SK-N-SH (cell line): ENCODE measurements at regions not wholly inside any gene's neighbourhood (a gene's known extent, or its start where the extent isn't known, plus 50 kb on each side); places are given as distances from the start of the nearest gene placed in this dataset.

Source experiments
- CTCF ChIA-PET: fragments of 300-600, 350-600 bp; formaldehyde crosslinking; extraction: SDS; loops from one replicate; lab custom pipeline; 2021; lab: Yijun Ruan, JAX
- POLR2A ChIA-PET: fragments of 350-600 bp; sonication (Branson Sonifier 250); formaldehyde crosslinking; extraction: SDS; loops from one replicate; lab custom pipeline; 2020; ENCODE audit warnings: antibody characterized with exemption, inconsistent platforms; lab: Yijun Ruan, JAX
- DNase-seq: peaks from one replicate; pipeline ENCODE4 v3.0.0; 2012
- H2AFZ ChIP-seq: fragments of 200-600 bp; sonication (generic); 2 replicates; pipeline ENCODE4 v1.8.1; 2016; ENCODE audit warnings: antibody characterized with exemption, mild to moderate bottlenecking, low read depth
- H3F3A ChIP-seq: fragments of 200-600 bp; sonication (generic); replicated peaks from 2 replicates; pipeline ENCODE3; 2016; ENCODE audit warnings: antibody characterized with exemption, mild to moderate bottlenecking; ENCODE audit not compliant: insufficient read depth
- H3K27ac ChIP-seq, 2 experiments: fragments of 200-500 bp in 1 of 2; fragments of 200-600 bp in 1 of 2; sonication (Bioruptor generic) in 1 of 2; sonication (generic), shearing (Covaris generic) in 1 of 2; 2 replicates each; pipeline versions ENCODE4 v1.5.1 to v1.6.1; 2014 to 2016; ENCODE audit warnings: low read depth in 2 of 2, inconsistent platforms in 1 of 2, low read length in 1 of 2, mild to moderate bottlenecking in 1 of 2, mixed read lengths in 1 of 2
- H3K27me3 ChIP-seq: fragments of 200-600 bp; sonication (generic), shearing (Covaris generic); 2 replicates; pipeline ENCODE4 v1.6.1; 2016; ENCODE audit warnings: mixed run types; ENCODE audit not compliant: insufficient read depth
- H3K36me3 ChIP-seq, 2 experiments: fragments of 200-500 bp in 1 of 2; fragments of 200-600 bp in 1 of 2; sonication (Bioruptor generic) in 1 of 2; sonication (generic) in 1 of 2; replicated peaks in 1 of 2; 2 replicates each; pipeline versions ENCODE3 to v1.5.1; 2014 to 2016; ENCODE audit warnings: low read length in 1 of 2, mild to moderate bottlenecking in 1 of 2; ENCODE audit not compliant: insufficient read depth in 2 of 2, control insufficient read depth in 1 of 2
- H3K4me1 ChIP-seq, 2 experiments: fragments of 200-500 bp in 1 of 2; fragments of 200-600 bp in 1 of 2; sonication (Bioruptor generic) in 1 of 2; sonication (generic), shearing (Covaris generic) in 1 of 2; 2 replicates each; pipeline versions ENCODE4 v1.5.1 to v1.6.1; 2014 to 2016; ENCODE audit warnings: low read depth in 1 of 2, low read length in 1 of 2, mixed run types in 1 of 2; ENCODE audit not compliant: insufficient read depth in 2 of 2, control insufficient read depth in 1 of 2
- H3K4me2 ChIP-seq: fragments of 200-600 bp; sonication (generic), shearing (Covaris generic); 2 replicates; pipeline ENCODE4 v1.6.1; 2017; ENCODE audit warnings: mixed run types
- H3K4me3 ChIP-seq, 2 experiments: fragments of 200-500 bp in 1 of 2; fragments of 200-600 bp in 1 of 2; sonication (Bioruptor generic) in 1 of 2; sonication (generic), shearing (Covaris generic) in 1 of 2; 2 replicates each; pipeline versions ENCODE4 v1.5.1 to v1.8.1; 2014 to 2016; ENCODE audit warnings: low read depth in 2 of 2, inconsistent platforms in 1 of 2, low read length in 1 of 2, mild to moderate bottlenecking in 1 of 2, mixed read lengths in 1 of 2, moderate library complexity in 1 of 2
- H3K79me2 ChIP-seq: fragments of 200-600 bp; sonication (generic); 2 replicates; pipeline ENCODE4 v1.8.1; 2017; ENCODE audit warnings: mild to moderate bottlenecking; ENCODE audit not compliant: insufficient read depth
- H3K9ac ChIP-seq: fragments of 200-600 bp; sonication (generic); 2 replicates; pipeline ENCODE4 v1.6.1; 2017; ENCODE audit warnings: mixed run types
- H3K9me2 ChIP-seq: fragments of 200-600 bp; sonication (generic); 2 replicates; pipeline ENCODE4 v1.6.1; 2017; ENCODE audit warnings: mixed run types
- H3K9me3 ChIP-seq: fragments of 200-600 bp; sonication (generic); 2 replicates; pipeline ENCODE4 v1.6.1; 2017; ENCODE audit warnings: mixed run types, mild to moderate bottlenecking, moderate library complexity
- H4K20me1 ChIP-seq: fragments of 200-600 bp; sonication (generic); 2 replicates; pipeline ENCODE4 v1.6.1; 2017; ENCODE audit warnings: mild to moderate bottlenecking, mixed run types; ENCODE audit not compliant: insufficient read depth
- CHD2 ChIP-seq: fragments of 150-350 bp; IDR thresholded peaks from 2 replicates; pipeline ENCODE4 v1.6.1; 2018; ENCODE audit warnings: low read length; ENCODE audit not compliant: partially characterized antibody
- ELF1 ChIP-seq: IDR thresholded peaks from 2 replicates; pipeline ENCODE4 v1.4.0; 2012
- EP300 ChIP-seq, 2 experiments: IDR thresholded peaks; 2 replicates each; pipeline versions ENCODE4 v1.4.0 to v1.6.1; 2012; ENCODE audit warnings: borderline replicate concordance in 1 of 2, low read depth in 1 of 2, low read length in 1 of 2
- EZH2phosphoT487 ChIP-seq: fragments of 200-600 bp; sonication (generic); IDR thresholded peaks from 2 replicates; pipeline ENCODE4 v1.6.1; 2017; ENCODE audit warnings: low read depth, mixed run types, mild to moderate bottlenecking, antibody characterized with exemption, moderate library complexity, borderline replicate concordance
- FOSL2 ChIP-seq: IDR thresholded peaks from 2 replicates; pipeline ENCODE4 v1.4.0; 2012; ENCODE audit warnings: low read depth, mild to moderate bottlenecking, moderate library complexity, borderline replicate concordance
- FOXJ3 ChIP-seq: sonication (generic); formaldehyde crosslinking; IDR thresholded peaks from 2 replicates; pipeline ENCODE4 v1.5.1; 2020; ENCODE audit warnings: mild to moderate bottlenecking, missing genetic modification reagents
- FOXM1 ChIP-seq: IDR thresholded peaks from 2 replicates; pipeline ENCODE4 v1.4.0; 2012; ENCODE audit warnings: low read depth, mild to moderate bottlenecking
- GABPA ChIP-seq: IDR thresholded peaks from 2 replicates; pipeline ENCODE4 v1.4.0; 2012; ENCODE audit warnings: low read depth, mild to moderate bottlenecking
- JUND ChIP-seq: IDR thresholded peaks from 2 replicates; pipeline ENCODE4 v1.4.0; 2012
- MAX ChIP-seq: IDR thresholded peaks from 2 replicates; pipeline ENCODE4 v1.4.0; 2012; ENCODE audit warnings: low read depth
- MEF2A ChIP-seq: IDR thresholded peaks from 2 replicates; pipeline ENCODE4 v1.4.0; 2012; ENCODE audit warnings: low read depth, borderline replicate concordance
- MXI1 ChIP-seq: IDR thresholded peaks from 2 replicates; pipeline ENCODE4 v1.6.1; 2012; ENCODE audit warnings: mild to moderate bottlenecking, low read depth, low read length, improper control_type of control experiment
- NRF1 ChIP-seq: IDR thresholded peaks from 2 replicates; pipeline ENCODE4 v1.6.1; 2012; ENCODE audit warnings: low read depth, mild to moderate bottlenecking, low read length
- PBX3 ChIP-seq: IDR thresholded peaks from 2 replicates; pipeline ENCODE4; 2012
- POLR2AphosphoS5 ChIP-seq: IDR thresholded peaks from 2 replicates; pipeline ENCODE4 v1.6.1; 2012; ENCODE audit warnings: low read depth, low read length
- RCOR1 ChIP-seq: fragments of 150-350 bp; IDR thresholded peaks from 2 replicates; pipeline ENCODE4 v1.6.1; 2017; ENCODE audit warnings: antibody characterized with exemption, low read length
- RFX5 ChIP-seq: IDR thresholded peaks from 2 replicates; pipeline ENCODE4 v1.6.1; 2012; ENCODE audit warnings: mild to moderate bottlenecking, improper control_type of control experiment, low read length
- RXRA ChIP-seq: IDR thresholded peaks from 2 replicates; pipeline ENCODE4 v1.4.0; 2012; ENCODE audit warnings: low read depth, mild to moderate bottlenecking, borderline replicate concordance
- SIN3A ChIP-seq: IDR thresholded peaks from 2 replicates; pipeline ENCODE4 v1.6.1; 2012; ENCODE audit warnings: low read depth, mild to moderate bottlenecking, low read length, moderate library complexity, borderline replicate concordance
- SMC3 ChIP-seq: IDR thresholded peaks from 2 replicates; pipeline ENCODE4 v1.6.1; 2012; ENCODE audit warnings: low read depth, low read length, improper control_type of control experiment
- TAF1 ChIP-seq: IDR thresholded peaks from 2 replicates; pipeline ENCODE4 v1.6.1; 2012; ENCODE audit warnings: low read depth, mild to moderate bottlenecking, low read length, moderate library complexity, borderline replicate concordance
- TEAD4 ChIP-seq: IDR thresholded peaks from 2 replicates; pipeline ENCODE4 v1.4.0; 2012; ENCODE audit warnings: mild to moderate bottlenecking, borderline replicate concordance; ENCODE audit not compliant: insufficient read depth
- USF2 ChIP-seq: fragments of 150-350 bp; IDR thresholded peaks from 2 replicates; pipeline ENCODE4 v1.6.1; 2017; ENCODE audit warnings: antibody characterized with exemption, low read length, low read depth, borderline replicate concordance
- YY1 ChIP-seq: IDR thresholded peaks from 2 replicates; pipeline ENCODE4 v1.4.0; 2012; ENCODE audit warnings: low read depth, mild to moderate bottlenecking
- TF ChIP-seq, protein P1 (sequence below): IDR thresholded peaks from 2 replicates; pipeline ENCODE4 v1.4.0; 2012; ENCODE audit warnings: low read depth, borderline replicate concordance
- TF ChIP-seq, protein P2 (sequence below): fragments of 200-600 bp; sonication (generic); IDR thresholded peaks from 2 replicates; pipeline ENCODE4 v1.6.1; 2017; ENCODE audit warnings: antibody characterized with exemption, mild to moderate bottlenecking, moderate library complexity

GRCh38 chr5:125508225-125508624, 761.8 kb upstream of the ZNF608 start (continued):
- TF ChIP-seq POLR2AphosphoS5 (no peak), MEF2A (peak; percentile 37; the same call in 1 of the 2 replicates), ELF1 (no peak), EZH2phosphoT487 (no peak), RXRA (no peak), NRF1 (no peak), MAX (no peak), CHD2 (no peak), FOXM1 (no peak), GABPA (no peak), YY1 (no peak), SIN3A (no peak), EP300 (IDR thresholded peaks at IDR 0.05; ENCODE audit: borderline replicate concordance in 1 of 2, low read depth in 1 of 2, low read length in 1 of 2) (no peak; a peak in 1 of 4 replicates), RFX5 (no peak), USF2 (no peak), SMC3 (no peak)
- TF ChIP-seq, protein P1, sequence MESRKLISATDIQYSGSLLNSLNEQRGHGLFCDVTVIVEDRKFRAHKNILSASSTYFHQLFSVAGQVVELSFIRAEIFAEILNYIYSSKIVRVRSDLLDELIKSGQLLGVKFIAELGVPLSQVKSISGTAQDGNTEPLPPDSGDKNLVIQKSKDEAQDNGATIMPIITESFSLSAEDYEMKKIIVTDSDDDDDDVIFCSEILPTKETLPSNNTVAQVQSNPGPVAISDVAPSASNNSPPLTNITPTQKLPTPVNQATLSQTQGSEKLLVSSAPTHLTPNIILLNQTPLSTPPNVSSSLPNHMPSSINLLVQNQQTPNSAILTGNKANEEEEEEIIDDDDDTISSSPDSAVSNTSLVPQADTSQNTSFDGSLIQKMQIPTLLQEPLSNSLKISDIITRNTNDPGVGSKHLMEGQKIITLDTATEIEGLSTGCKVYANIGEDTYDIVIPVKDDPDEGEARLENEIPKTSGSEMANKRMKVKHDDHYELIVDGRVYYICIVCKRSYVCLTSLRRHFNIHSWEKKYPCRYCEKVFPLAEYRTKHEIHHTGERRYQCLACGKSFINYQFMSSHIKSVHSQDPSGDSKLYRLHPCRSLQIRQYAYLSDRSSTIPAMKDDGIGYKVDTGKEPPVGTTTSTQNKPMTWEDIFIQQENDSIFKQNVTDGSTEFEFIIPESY: no peak

- H3K36me3 ChIP-seq: no peaks in the 10 kb centered on the region
- CTCF ChIA-PET: no interaction called here
- no peaks in the 10 kb centered on the region; a peak in 1 of 4 replicates for H3K4me1 ChIP-seq
- no peak overlapping the region for H2AFZ ChIP-seq
- no peaks in the 10 kb centered on the region for H3K9me3 ChIP-seq
- H3K79me2 ChIP-seq: no peaks in the 10 kb centered on the region
- no peak for DNase-seq
- no peaks in the 10 kb centered on the region for H3K27me3 ChIP-seq
- POLR2A ChIA-PET: no interaction called here
- H4K20me1 ChIP-seq: no peaks in the 10 kb centered on the region
- H3K4me2 ChIP-seq: no peak overlapping the region
- H3K9ac ChIP-seq: no peak overlapping the region
- H3K4me3 ChIP-seq: no peak overlapping the region
- no peaks in the 10 kb centered on the region for H3K9me2 ChIP-seq
- H3K27ac ChIP-seq: no peak overlapping the region
- no peaks in the 10 kb centered on the region for H3F3A ChIP-seq
- TF ChIP-seq NRF1 (no peak), EP300 (IDR thresholded peaks at IDR 0.05; ENCODE audit: borderline replicate concordance in 1 of 2, low read depth in 1 of 2, low read length in 1 of 2) (no peak), CHD2 (no peak), PBX3 (no peak), FOXJ3 (CRISPR knock-in tag) (no peak), TEAD4 (no peak), RFX5 (no peak), FOSL2 (no peak), MXI1 (no peak), RXRA (no peak), TAF1 (no peak), MEF2A (no peak), SMC3 (no peak), SIN3A (no peak), USF2 (no peak), RCOR1 (no peak), JUND (no peak)
- TF ChIP-seq, protein P2, sequence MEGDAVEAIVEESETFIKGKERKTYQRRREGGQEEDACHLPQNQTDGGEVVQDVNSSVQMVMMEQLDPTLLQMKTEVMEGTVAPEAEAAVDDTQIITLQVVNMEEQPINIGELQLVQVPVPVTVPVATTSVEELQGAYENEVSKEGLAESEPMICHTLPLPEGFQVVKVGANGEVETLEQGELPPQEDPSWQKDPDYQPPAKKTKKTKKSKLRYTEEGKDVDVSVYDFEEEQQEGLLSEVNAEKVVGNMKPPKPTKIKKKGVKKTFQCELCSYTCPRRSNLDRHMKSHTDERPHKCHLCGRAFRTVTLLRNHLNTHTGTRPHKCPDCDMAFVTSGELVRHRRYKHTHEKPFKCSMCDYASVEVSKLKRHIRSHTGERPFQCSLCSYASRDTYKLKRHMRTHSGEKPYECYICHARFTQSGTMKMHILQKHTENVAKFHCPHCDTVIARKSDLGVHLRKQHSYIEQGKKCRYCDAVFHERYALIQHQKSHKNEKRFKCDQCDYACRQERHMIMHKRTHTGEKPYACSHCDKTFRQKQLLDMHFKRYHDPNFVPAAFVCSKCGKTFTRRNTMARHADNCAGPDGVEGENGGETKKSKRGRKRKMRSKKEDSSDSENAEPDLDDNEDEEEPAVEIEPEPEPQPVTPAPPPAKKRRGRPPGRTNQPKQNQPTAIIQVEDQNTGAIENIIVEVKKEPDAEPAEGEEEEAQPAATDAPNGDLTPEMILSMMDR: no peak
Observed at GRCh38 chr5:125510651-125511050, 764.2 kb upstream of the ZNF608 start.
